WI38 (cell line): ENCODE measurements at regions not wholly inside any gene's neighbourhood (a gene's known extent, or its start where the extent isn't known, plus 50 kb on each side); places are given as distances from the start of the nearest gene placed in this dataset.
"Not testable (repeated sequence)": the region's sequence is repeated elsewhere in the genome, so short reads cannot be mapped to it uniquely, and the experiment has no call there.

Experiments used
- H3K4me3 ChIP-seq: 2 replicates; pipeline ENCODE4 v1.5.1; 2011; ENCODE audit warnings: low read depth, mild to moderate bottlenecking, control low read depth, low read length
- CTCF ChIP-seq: IDR thresholded peaks from 2 replicates; pipeline ENCODE4 v1.5.1; 2012; ENCODE audit warnings: low read depth, mild to moderate bottlenecking, control low read depth, low read length

DNA sequence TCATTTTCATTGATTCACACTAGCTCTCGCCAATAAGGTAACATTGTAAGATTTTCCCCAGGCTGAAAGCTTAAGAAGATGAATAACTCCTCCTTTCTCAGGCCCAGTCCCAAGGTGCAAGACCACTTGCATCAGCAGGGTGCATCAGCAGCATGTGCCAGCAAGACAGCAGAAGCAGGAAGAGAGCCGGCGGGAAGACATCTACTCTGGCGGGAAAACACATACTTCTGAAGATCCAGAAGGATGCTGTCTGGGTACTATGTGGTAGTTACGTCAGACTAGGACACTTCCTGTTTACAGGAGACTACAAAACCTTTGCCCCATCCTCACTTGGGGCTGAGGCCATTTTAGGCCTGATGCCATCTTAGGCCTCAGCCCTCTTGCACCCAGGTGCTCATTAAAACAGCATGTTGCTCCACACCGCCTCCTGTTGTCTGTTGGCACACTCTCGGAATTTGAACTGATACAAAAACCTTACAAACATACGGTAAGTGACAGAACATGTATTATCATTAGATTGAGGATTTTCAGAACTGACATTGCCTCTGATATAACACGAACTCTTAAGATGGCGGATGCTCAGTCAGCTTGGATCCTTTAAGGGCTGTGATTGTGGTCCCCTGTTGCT lies 886.5 kb upstream of the EPHA5 start:
- no peak overlapping the region for H3K4me3 ChIP-seq
- TF ChIP-seq CTCF = no peak

GRCh38 chr4:66555301-66555700 lies 885.0 kb upstream of the EPHA5 start:
- H3K4me3 ChIP-seq = no peak overlapping the region
- no peak for TF ChIP-seq CTCF

GRCh38 chr4:66554826-66555225 lies 884.5 kb upstream of the EPHA5 start:
- no peak overlapping the region for H3K4me3 ChIP-seq
- TF ChIP-seq CTCF = no peak

DNA sequence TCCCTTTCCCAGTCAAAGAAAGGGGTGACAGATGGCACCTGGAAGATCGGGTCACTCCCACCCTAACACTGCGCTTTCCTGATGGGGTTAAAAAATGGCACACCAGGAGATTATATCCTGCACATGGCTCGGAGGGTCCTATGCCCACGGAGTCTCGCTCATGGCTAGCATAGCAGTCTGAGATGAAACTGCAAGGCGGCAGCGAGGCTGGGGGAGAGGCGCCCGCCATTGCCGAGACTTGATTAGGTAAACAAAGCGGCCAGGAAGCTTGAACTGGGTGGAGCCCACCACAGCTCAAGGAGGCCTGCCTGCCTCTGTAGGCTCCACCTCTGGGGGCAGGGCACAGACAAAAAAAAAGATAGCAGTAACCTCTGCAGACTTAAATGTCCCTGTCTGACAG lies 875.0 kb upstream of the EPHA5 start:
- not testable (repeated sequence) for H3K4me3 ChIP-seq

DNA sequence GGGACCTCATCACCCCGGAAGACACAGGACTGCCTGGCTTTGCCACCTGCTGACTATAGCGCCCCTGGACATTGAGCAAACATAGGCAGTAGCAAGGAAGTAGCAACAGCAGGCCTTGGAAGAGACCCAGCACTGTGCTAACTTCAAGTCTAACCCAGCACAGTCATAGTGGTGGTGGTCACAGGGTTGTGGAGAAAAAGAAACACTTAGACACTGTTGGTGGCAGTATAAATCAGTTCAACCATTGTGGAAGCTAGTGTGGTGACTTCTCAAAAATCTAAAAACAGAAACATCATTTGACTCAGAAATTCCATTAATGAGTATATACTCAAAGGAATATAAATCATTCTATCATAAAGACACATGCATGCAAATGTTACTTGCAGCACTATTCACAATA lies 874.0 kb upstream of the EPHA5 start:
- no peak for TF ChIP-seq CTCF
- H3K4me3 ChIP-seq = no peak overlapping the region

GRCh38 chr4:66539745-66540144 lies 869.5 kb upstream of the EPHA5 start:
- no peak for TF ChIP-seq CTCF
- no peak overlapping the region for H3K4me3 ChIP-seq

GRCh38 chr4:66524781-66525180 lies 854.5 kb upstream of the EPHA5 start:
- no peak overlapping the region for H3K4me3 ChIP-seq
- TF ChIP-seq CTCF = no peak

GRCh38 chr4:66522244-66522643 lies 852.0 kb upstream of the EPHA5 start:
- H3K4me3 ChIP-seq = no peak overlapping the region
- no peak for TF ChIP-seq CTCF
